Kidney epithelial cell (primary cell): ENCODE measurements at regions not wholly inside any gene's neighbourhood (a gene's known extent, or its start where the extent isn't known, plus 50 kb on each side); places are given as distances from the start of the nearest gene placed in this dataset.

Source experiments
- DNase-seq: peaks from one replicate; pipeline ENCODE4 v3.0.0-alpha.2; 2010; ENCODE audit warnings: low read depth
- H3K27me3 ChIP-seq: 2 replicates; pipeline ENCODE4 v1.6.0; 2011; ENCODE audit warnings: low read length; ENCODE audit not compliant: control insufficient read depth, insufficient read depth
- H3K36me3 ChIP-seq: 2 replicates; pipeline ENCODE4 v1.5.1; 2011; ENCODE audit warnings: low read length; ENCODE audit not compliant: control insufficient read depth, insufficient read depth
- H3K4me3 ChIP-seq: 2 replicates; pipeline ENCODE4 v1.5.1; 2011; ENCODE audit warnings: low read depth, mild to moderate bottlenecking, control low read depth, low read length
- CTCF ChIP-seq: IDR thresholded peaks from 2 replicates; pipeline ENCODE4 v1.5.1; 2011; ENCODE audit warnings: mild to moderate bottlenecking, moderate library complexity, low read length, control low read depth, inconsistent platforms; ENCODE audit not compliant: insufficient read depth, poor library complexity, severe bottlenecking

DNA sequence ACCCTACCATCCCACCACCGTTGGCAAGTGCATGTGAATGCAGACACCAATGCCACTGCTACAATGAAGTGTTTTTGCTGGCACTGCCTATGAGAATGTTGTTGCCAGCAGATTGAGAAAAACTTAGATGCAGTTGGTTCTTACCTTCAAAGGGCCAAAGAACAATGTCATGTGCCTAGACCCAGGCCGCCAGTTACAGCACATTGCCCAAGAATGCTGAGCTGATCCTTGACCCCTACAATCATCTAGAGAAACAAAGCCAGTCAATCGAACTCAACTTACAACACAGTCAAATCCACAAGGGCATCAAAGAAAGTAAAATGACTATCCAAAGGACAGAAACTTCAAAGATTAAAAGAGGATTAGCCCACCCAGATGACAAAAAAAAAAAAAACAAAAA is 102.4 kb upstream of the SPIN4 start:
- H3K36me3 ChIP-seq, result no peaks in the 10 kb centered on the region
- DNase-seq, result no peak
- no peak for TF ChIP-seq CTCF
- no peaks in the 10 kb centered on the region for H3K27me3 ChIP-seq
- no peak overlapping the region for H3K4me3 ChIP-seq

DNA sequence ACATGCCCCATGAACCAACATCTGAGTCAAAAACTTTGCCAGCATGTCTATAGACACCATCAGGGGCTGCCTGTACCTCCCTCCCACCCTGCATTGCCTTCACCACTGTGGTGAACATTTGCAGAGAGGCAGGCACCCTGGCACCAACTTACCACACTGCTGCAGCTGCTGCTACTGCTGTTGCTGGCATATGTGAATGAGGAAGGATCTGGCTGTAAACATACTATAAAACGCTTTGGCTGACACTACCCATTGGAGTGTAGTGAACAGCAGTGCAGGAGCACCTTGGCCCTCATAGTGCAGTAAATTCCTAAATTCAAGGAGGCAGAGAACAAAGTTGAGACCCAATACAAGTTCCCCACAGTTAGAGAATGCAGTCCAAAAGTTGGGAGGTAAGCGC is 90.6 kb upstream of the SPIN4 start:
- Histone ChIP-seq H3K4me3 (no peak overlapping the region), H3K27me3 (no peaks in the 10 kb centered on the region), H3K36me3 (no peaks in the 10 kb centered on the region)
- no peak for DNase-seq
- TF ChIP-seq CTCF, result no peak

GRCh38 chrX:63439580-63439979 is 88.4 kb upstream of the SPIN4 start:
- no peak for DNase-seq
- no peak for TF ChIP-seq CTCF
- Histone ChIP-seq H3K27me3 (no peaks in the 10 kb centered on the region), H3K4me3 (no peak overlapping the region), H3K36me3 (no peaks in the 10 kb centered on the region)

DNA sequence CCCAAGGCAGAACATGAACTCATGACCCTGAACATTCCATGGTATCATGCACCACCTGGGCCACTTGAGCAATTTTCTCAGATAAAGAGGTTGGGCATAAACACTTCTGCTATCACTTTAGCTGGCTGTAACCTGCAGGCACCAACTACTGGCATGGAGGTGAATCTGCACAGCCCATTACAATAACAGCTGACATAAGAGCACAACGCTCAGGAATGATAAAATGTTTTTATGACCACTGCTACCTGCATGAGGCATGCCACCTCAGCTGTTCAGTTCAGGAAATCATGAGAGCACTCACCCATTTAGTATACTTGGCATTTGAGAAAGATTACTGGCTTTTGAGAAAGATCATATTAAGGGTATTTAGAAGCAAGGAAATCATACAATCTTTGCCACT is 85.7 kb upstream of the SPIN4 start:
- no peaks in the 10 kb centered on the region for H3K36me3 ChIP-seq
- no peak overlapping the region for H3K4me3 ChIP-seq
- no peak for DNase-seq
- H3K27me3 ChIP-seq, result no peaks in the 10 kb centered on the region
- no peak for TF ChIP-seq CTCF

DNA sequence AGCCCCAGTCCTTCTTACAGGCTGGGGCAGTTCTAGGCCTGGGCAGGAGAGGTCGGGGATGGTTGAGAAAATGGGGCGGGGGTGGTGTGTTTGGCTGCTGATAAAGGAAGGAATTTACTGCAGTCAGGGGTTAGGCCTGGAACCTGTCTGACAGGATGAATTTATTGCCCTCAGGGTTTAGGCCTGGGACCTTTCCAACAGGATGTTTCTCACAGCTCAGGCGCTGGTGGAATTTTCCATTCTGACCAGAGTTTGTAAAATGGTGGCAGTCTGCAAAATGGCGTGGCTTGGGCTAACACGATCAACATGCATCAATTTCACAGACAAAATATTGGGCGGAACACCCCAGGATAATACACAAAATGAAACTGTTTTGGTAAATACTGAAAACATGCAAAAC is 83.5 kb upstream of the SPIN4 start:
- Histone ChIP-seq H3K27me3 (no peaks in the 10 kb centered on the region), H3K36me3 (no peaks in the 10 kb centered on the region), H3K4me3 (no peak overlapping the region)
- no peak for TF ChIP-seq CTCF
- no peak for DNase-seq

DNA sequence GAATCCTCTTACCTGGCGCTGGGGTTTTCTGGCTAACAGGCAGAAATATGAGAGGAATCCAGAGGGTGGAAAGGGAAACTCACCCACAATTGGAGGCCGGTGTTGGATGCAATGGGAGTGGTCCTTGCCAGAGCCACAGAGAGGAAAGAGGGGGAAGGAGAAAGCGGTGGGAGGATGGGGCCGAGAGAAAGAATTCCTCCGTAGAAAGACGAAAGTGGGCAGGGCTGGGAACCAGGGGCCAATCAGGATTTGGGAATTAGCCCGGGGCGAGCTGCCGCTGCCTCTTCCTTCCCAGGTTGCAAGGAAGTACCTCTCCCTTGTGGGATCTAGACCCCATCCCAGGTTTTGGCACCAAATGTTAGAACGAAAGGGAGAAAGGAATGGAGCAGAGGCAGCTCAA is 83.1 kb upstream of the SPIN4 start:
- TF ChIP-seq CTCF, result no peak
- H3K36me3 ChIP-seq, result no peaks in the 10 kb centered on the region

More for the DNA sequence above, 83.1 kb upstream of the SPIN4 start:
- Histone ChIP-seq H3K27me3 (no peaks in the 10 kb centered on the region), H3K4me3 (no peak overlapping the region)
- no peak for DNase-seq
